ENCODE measurements at regions not wholly inside any gene's neighbourhood (a gene's known extent, or its start where the extent isn't known, plus 50 kb on each side); places are given as distances from the start of the nearest gene placed in this dataset.
"Not testable (repeated sequence)": the region's sequence is repeated elsewhere in the genome, so short reads cannot be mapped to it uniquely, and the experiment has no call there.

DNA sequence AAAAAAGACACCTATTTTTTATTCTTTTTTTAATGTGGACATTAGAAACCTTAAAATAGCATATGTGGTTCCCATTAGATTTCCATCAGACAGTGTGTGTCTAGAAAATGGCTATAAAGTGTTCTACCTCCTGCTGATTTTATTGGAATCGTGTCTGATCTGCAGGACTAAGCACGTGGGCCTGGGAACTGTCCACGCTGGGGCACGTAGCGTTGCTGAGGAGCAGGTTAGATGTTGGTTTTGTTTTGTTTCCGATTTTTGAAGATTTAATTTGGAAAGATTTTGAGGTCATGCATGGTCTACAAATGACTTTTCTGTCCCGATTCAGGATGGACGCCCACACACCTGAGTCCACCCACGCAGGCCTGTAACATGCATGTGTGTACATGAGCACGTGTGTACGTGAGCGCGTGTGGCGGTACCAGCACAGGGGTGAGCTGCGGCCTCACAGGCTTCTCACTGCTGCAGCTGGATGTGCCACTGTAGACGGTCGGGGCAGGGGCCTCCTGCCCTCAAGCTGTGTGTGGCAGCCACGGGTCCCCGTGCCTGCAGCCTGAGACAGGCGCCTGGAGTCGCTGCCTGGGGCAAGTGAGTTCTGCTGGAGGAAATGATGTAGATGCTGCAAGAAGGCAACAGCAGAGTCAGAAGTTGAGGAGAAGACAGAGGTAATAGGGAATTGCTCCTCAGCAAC, 99.7 kb upstream of the CTDP1 start:
- no peak for DNase-seq

DNA sequence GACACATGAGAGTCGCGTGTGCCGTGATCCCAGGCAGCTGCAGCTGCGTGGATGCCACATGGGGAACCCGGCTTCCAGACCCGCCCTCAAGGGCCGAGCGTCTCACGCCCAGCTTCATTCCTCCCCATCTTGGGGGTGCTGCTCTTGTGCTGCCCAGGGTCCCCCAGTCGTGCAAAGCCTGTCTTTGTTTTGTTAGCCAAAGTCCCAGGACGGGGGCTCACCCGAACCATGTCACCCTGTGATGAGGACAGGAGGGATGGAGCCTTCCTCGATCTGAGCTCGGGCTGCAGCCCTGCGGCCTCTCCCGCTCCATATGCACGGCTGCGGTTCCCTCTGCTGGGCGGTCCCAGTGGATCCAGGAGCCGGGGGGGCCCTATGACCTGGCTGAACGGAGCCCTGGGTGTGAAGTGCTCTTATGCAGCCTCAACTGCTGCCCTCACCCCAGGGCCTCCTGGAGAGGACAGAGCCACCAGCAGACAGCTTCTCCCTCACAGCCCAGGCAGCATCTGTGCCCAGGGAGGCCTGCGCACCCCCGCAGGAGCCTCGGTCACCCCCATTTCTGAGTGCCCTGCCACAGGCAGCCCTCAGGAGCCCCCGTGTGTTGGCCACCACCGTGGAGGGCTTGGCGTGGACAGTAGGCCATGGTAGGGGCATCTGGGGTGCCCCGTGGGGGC, 99.0 kb upstream of the CTDP1 start:
- DNase-seq, result no peak

DNA sequence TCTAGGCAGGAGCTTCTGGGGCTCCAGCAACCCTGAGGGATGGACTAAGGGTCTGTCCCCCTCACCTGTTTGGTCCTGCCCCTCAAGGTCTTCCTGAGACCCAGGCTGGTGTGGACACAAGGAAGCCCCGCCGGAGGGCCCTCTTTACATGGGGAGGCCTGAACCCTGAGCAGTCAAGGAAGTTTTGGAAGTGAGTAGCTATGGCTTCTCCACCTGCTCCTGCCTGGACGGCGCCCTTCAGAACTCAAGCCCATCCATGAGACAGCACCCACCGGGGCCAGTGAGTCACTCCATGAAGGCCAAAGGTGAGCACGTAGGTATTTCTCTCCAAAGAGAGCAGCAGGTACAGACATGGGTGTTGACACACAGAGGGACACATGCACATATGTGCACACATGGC, 98.2 kb upstream of the CTDP1 start:
- DNase-seq, result no peak

DNA sequence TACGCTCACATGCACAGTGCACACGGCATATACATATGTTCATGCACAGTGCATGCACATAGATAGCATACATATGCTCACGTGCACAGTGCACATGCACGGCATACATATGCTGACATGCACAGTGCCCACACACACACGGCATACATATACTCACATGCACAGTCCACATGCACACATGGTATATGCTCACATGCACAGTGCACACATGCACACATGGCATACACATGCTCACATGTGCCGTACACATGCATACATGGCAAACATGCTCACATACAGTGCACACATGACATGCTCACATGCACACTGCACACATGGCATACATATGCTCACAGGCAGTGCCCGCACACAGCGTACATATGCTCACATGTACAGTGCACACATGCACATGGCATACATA, 97.7 kb upstream of the CTDP1 start:
- no peak for DNase-seq

DNA sequence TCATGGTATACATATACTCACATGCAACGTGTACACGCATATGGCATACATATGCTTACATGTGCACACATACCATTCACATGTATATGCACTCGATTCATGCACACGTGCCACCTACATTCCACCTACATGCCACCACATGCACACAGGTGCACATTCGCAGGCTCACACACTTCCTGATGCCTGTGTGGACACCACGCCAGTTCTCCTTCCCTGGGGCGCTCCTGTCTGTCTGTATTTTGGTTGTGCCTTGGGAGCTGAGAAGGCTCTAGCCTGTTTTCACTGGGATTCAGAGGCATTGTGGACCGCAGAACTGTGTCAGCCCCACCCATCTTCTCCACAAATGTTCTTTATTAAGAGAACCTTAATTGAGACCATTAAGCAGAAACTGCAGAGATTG, 96.6 kb upstream of the CTDP1 start:
- no peak for DNase-seq

DNA sequence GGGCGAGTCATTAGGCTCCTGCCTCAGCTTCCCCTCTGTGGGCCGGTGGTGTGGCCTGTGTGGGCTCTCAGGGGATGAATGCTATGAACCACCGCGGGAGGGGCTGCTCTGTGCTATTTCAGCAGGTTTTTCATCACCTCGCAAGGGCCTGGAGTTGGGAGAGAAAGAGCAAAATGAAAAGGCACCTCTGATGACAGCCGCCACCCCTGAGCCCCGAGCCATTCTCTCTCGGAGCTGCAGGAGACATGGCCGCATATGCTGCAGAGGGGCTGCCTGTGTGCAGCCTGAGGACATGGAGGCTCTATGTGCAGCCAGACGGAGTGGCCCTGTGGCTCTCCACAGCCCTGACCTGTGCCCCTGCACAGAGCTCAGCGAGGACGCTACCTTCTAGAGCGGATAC, 96.2 kb upstream of the CTDP1 start:
- no peak for DNase-seq

DNA sequence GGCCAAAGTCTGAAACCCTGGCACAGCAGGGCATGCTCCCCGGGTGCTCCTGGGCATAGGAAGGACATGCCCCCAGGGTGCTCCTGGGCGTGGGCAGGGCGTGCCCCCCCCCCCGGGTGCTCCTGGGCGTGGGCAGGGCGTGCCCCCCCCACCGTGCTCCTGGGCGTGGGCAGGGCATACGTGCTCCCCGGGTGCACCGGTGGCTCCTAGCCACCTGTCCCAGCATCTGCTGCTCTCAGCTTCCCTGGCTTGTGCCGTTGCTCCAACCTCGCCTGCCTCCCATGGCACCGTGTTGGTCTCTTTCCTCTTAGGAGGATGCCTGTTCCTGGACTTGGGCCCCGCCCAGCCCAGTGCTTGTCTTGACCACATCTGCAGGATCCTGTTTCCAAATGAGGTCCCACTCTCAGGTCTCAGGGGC, 95.6 kb upstream of the CTDP1 start:
- DNase-seq, result no peak

DNA sequence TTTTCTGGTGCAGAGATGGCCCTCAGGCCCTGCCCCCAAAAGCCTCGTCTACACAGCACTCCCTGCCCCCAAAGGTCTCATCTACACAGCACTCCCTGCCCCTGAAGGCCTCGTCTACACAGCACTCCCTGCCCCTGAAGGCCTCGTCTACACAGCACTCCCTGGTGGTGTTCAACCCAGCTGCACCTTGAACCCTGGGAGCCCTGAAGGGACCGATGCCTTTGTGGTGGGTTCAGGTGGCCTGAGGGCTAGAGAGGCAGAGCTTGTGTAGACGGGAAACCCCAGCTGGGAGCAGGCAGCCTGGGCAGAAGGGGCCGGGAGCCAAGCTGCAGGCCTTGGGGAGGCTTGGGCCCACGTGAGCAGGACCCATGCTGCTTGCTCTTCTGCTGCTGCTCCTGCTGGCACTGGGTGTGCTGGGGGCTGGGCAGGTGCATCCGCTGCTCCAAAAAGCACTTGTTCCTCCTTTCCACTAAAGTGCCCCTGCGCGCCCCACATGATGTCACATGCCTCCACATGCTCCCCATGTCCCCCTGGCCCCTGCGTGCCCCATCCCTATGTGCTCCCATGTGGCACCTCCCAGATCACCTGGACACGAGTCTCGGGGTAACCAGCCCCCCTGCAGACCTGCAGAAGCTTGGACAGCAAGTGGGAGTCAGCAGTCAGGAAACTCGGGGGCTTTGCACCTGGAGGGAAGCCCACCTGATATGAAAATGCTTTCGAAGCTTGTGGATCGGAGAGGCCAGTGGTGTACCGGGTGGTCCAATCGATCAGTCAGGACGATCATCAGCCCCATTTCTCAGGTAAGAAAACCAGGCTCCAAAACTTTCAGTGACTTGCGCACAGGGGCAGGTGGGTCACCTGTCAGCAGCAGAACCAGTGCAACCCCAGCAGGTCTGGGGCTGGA, 94.9 kb upstream of the CTDP1 start:
- DNase-seq, result no peak

DNA sequence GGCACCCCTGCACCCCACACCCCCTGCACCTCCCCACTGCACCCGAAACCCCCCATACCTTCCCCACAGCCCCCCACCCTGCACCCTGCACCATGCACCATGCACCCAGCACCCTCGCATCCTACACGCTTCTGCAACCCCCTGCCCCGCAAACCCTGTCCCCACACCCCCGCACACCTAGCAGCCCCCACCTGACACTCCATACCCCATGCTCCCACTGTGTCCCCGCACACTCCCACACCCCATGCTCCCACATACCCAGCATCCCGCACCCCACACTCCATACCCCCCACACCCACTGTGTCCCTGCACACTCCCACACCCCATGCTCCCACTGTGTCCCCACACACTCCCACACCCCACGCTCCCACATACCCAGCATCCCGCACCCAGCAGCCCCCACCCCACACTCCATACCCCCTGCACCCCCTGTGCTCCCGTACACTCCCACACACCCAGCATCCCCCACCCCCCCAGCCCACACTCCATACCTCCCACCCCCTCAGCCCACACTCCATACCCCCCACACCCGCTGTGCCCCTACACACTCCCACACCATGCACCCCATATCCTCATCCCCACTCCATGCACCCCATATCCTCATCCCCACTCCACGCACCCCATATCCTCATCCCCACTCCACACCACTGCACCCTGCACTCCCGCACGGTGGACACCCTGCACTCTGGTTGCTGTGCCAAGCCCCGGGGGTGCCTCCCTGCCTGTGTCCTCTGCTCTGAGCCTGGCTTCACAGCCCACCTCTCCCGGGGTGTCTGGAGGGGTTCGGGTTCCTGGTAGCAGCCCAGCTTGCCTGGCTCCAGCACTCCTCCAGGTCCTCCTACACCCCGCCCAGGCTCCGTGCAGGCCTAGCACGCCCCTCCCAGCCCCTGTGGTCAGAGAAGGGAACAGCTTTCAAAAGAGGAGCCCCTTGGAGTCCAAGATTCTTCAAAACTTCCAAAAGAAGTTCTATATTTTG, 93.9 kb upstream of the CTDP1 start:
- DNase-seq, result no peak

DNA sequence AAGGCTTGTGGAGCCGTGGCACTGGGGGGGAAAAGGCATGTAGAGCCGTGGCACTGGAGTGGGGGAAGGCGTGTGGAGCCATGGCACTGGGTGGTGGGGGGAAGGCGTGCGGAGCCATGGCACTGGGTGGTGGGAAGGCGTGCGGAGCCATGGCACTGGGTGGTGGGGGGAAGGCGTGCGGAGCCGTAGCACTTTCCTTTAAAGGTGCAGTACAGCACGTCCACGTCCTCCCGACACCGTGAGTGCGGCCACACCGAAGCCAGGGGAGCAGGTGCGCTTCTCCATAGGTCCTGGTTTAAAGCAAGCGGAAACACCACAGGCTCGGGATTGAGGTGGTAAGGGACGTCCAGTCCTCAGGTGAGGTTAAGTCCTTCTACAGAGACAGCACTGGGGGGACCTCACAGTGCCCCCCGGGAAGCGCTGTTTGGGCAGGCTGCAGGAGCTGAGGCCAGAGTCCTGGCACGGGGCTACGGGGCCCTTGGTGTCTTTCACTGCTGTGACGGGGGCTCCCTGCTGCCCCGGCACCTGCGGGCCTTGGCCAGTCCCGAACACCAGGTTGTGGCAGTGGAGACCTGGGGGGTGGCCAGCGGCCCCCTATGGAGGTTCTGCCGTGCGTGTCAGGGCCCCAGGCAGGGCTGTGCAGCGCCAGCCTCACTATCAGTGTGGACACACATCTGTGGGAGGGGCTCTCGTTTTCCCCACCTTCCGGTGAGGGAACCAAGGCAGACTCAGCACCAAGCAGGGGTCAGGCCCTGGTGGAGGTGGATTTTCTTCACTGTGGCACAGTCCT, 93.0 kb upstream of the CTDP1 start:
- DNase-seq, result no peak

DNA sequence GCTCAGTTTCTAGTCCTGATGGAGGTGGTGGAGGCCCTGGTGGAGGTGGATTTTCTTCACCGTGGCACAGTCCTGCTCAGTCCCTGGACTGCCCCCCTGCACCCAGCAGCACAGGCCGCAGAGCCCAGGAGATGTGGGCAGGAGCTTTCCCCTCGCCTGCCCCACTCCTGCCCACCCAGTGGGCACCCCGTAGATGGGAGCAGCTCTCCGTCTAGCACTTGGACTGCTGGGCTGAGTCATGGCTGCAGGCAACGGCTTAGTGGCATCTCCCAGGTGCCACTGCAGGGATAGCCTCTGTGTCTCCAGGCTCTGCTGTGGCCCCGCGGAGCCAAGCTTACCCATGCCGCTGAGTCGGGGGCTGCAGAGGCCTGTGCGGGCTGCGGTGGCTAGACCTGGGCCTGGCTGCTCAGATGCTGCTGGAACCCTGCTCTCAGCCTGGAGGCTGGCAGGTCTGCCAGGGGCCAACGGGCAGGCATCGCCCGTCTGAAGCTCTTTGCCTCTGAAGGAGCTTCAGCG, 92.3 kb upstream of the CTDP1 start:
- DNase-seq, result no peak

DNA sequence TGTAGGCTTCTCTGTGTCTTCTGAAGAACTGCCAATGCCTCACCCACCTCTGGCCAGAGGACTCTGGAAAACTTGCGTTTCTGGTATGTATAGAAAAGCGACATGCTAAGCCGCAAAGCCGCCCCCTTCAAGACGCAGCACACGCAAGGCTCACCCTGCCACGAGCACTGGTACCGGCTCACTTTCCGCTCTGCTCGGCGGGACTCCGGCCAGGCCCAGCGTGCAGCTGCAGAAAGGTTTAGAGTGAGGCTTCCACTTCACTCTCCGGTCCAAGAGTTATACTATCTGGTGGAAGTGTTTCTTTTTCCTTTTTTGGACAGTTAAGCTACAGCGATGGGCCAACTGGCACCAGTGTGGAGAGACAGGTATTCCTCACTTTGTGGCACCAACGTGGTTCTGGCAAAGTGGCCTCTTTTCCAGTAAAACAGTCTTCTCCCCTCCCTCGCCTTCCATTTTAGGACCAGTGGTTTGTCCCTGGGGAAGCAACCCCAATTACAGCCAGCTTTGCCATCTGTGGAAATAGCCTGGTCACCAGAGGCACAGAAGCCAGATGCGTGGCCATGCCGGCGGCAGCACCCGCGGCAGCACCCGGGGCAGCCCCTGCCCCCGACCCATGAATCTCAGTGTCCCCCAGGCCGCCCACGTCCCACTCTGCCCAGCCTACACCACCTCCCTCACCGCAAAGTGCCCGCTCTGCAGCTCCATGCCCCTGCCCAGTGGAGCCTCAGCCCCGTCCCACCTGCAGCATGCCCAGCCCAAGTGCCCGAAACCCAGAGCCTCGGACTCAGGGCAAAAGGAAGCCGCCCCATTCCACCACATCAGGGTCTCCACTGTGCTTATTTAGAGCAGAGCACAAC, 91.6 kb upstream of the CTDP1 start:
- DNase-seq, result no peak

DNA sequence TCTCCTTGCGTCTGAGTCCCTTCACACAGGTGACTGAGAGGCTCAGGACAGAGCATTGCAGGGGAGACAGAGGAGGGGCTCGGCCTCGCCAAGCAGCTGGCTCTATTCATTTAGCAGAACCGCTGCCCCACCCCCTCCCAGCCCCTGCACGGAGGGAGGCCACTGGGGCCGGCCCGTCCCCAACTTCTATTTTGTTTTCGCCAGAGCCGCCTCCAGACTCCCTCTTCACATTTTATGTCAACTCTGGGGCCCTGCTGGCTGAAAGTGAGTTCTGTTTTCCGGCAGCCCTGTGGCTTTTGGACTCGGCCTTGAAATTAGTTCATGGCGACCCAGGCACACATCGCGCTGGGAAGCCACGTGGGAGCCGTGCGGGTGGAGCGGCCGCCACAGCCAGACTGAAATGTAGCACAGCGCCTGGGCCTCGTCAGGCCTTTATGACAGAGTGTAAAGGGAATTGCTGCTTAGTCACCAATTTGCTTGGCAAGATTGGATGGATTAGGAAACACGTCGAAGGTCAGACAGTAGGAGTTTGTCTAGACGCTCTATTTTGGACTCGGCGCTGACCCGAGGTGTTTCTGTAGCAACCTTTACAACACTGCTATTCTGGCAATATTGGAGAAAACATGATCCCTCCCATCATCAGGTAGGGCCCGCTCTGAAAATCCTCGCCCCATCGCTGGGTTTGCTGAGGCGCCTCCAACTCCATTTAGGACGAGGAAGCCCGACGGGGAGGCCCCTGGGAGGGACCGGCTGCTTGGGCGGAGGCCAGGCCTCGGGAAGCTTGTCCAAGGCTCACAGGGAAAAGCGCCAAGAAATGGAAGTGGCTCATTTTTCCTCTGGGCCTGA, 90.7 kb upstream of the CTDP1 start:
- no peak for DNase-seq

DNA sequence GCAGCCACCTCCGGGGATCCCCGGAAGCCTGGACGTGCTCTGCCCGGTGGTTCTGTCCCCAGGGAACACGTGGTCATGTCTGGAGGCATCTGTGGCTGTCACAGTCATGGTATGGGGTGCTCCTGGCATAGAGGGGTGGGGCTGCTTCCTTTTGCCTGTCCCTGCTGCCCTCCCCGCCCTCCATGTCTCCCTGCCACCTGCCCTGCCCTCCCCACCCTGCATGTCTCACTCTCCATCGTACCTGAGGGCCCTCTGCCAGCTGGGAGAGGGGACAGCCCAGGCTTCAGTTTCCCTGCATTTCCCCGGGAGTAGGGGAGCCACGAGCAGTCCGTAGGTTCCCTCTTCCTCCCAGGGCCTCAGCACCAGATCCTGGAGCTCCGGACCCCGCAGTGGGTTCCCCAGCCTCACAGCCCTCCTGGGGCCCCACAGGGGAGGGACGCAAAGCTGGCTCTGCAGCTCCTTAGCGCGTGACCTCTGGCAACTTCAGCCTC, 90.0 kb upstream of the CTDP1 start:
- DNase-seq, result no peak

DNA sequence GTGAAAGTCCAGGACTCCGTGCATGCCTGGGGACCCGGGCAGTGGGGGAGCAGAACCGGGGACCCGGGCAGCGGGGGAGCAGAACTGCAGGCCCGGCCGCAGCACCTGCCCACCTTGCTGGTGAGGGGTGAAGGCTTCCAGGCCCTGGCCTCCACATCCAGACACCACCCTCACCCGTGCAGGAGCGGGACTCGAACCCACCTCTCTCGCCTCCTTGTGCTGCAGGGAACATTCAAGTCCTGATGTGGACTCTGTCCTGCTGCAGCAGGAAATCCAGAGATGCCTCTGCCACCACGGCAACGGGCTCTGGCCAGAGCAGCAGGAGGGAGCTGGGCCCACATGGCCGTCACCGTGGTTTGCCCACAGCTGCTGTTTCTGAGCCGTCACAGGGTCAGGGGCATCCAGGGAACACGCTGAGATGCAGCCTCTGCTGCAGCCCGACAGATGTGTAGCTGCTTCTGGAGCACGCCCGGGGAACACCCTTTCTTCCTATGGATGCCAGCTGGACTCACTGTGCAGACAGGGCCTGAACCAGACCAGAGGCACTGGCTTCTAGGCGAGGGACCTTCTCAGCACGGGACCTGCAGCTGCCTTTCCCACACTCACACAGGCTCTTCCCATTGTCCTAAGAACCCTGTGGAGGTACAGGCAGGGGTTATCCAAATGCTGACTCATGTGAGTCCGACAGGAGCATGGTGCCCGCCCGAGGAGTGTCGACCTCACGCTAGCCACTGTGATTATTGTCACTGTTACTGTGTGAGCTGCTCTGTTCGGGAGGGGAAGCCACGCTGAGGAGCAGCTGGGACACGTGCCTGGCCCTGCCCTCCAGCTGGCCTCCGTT, 89.2 kb upstream of the CTDP1 start:
- no peak for DNase-seq

DNA sequence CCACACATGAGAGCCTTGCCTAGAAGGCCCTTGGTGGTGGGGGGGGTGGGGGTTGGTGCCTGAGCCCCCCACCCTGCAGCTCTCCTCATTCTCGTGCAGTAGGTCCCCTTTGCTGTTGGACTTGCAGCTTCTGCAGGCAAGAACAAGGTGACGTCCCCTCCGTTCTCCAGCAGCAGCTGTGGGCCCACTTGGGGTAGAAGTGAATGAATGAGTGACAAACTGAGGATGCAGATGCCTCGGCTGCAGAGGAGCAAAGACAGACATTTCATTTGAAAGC, 88.6 kb upstream of the CTDP1 start:
- no peak for DNase-seq

DNA sequence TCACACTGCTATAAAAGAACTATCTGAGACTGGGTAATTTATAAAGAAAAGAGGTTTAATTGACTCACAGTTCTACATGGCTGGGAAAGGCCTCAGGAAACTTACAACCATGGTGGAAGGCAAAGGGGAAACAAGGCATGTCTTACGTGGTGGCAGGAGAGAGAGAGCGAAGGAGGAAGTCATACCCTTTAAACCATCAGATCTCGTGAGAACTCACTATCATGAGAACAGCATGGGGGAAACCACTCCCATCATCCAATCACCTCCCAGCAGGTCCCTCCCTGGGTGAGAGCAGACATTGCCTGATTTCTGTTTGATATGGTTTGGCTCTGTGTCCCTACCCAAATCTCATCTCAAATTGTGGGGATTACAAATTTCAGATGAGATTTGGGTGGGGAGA, 86.9 kb upstream of the CTDP1 start:
- not testable (repeated sequence) for DNase-seq

DNA sequence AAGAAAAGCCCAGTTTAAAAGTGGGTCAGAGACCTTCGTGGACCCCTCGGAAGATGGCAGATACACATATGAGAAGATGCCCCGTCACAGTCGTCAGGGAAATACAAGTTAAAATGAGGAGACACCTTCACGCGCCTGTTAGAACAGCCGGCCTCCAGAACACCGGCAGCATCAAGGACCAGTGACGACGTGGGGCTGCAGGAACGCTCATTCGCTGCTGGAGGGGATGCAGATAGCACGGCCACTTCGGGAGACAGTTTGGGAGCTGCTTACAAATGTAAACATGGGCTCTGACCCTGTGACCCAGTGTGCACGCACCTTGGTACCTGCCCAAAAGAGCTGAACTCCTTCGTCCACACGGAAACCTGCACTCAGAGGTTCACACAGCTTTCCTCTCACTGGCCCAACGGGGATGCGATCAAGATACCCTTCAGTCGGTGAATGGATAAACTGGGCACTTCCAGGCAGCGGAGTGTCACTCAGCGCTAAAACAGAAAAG, 83.7 kb upstream of the CTDP1 start:
- DNase-seq, result no peak

Measured in CD4-positive, alpha-beta T cell treated with Interleukin-4 for 1 hour (primary cell).